ENCODE measurements at regions not wholly inside any gene's neighbourhood (a gene's known extent, or its start where the extent isn't known, plus 50 kb on each side); places are given as distances from the start of the nearest gene placed in this dataset.

DNA sequence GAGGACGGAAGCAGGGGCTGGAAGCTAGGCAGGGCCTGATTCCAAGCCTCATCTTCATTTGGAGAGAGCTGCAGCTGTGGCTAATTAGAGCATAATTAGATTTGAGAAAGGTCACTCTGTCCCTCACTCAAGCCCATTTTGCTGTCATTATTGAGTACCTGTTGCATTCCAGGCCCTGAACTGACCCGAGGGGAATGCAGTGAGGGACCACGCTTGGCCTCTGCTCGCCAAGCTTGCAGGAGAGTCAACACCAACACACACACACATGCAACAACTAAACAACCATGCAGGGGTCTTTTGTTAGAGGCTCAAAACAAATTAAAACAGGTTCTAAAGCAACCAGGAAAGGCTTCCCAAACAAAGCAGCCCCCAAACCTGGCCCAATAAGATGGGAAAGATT, 52.7 kb upstream of the MAMLD1 start:
- Mint-ChIP-seq H3K27me3 (ENCODE audit: insufficient read depth, unreplicated experiment) (no peaks in the 10 kb centered on the region), H3K9me3 (ENCODE audit: unreplicated experiment) (no peaks in the 10 kb centered on the region), H3K36me3 (ENCODE audit: insufficient read depth, unreplicated experiment) (no peaks in the 10 kb centered on the region), H3K27ac (ENCODE audit: low read depth, unreplicated experiment) (no peak overlapping the region), H3K4me1 (ENCODE audit: insufficient read depth, unreplicated experiment) (no peaks in the 10 kb centered on the region), H3K4me3 (ENCODE audit: unreplicated experiment) (no peak overlapping the region)
- intact Hi-C loops (cut with micrococcal nuclease), result no loop called here
- DNase-seq (ENCODE audit: unreplicated experiment), result no peak
- CTCF ChIA-PET, result no interaction called here
- POLR2A ChIA-PET, result no interaction called here
- no TSS peak for BruUV-seq (replicated peaks)
- TF ChIP-seq, protein P1, sequence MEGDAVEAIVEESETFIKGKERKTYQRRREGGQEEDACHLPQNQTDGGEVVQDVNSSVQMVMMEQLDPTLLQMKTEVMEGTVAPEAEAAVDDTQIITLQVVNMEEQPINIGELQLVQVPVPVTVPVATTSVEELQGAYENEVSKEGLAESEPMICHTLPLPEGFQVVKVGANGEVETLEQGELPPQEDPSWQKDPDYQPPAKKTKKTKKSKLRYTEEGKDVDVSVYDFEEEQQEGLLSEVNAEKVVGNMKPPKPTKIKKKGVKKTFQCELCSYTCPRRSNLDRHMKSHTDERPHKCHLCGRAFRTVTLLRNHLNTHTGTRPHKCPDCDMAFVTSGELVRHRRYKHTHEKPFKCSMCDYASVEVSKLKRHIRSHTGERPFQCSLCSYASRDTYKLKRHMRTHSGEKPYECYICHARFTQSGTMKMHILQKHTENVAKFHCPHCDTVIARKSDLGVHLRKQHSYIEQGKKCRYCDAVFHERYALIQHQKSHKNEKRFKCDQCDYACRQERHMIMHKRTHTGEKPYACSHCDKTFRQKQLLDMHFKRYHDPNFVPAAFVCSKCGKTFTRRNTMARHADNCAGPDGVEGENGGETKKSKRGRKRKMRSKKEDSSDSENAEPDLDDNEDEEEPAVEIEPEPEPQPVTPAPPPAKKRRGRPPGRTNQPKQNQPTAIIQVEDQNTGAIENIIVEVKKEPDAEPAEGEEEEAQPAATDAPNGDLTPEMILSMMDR (IDR thresholded peaks at IDR 0.05; ENCODE audit: unreplicated experiment), result no peak

GRCh38 chrX:150310881-150311280, 52.2 kb upstream of the MAMLD1 start:
- no peak overlapping the region for H3K27ac Mint-ChIP-seq (ENCODE audit: low read depth, unreplicated experiment)
- BruUV-seq (replicated peaks), result no TSS peak
- TF ChIP-seq, protein P1 (IDR thresholded peaks at IDR 0.05; ENCODE audit: unreplicated experiment), result no peak
- intact Hi-C loops (cut with micrococcal nuclease), result no loop called here
- ChIA-PET CTCF (no interaction called here), POLR2A (no interaction called here)
- no peaks in the 10 kb centered on the region for H3K27me3 Mint-ChIP-seq (ENCODE audit: insufficient read depth, unreplicated experiment)
- H3K4me3 Mint-ChIP-seq (ENCODE audit: unreplicated experiment), result no peak overlapping the region
- H3K36me3 Mint-ChIP-seq (ENCODE audit: insufficient read depth, unreplicated experiment), result no peaks in the 10 kb centered on the region
- H3K4me1 Mint-ChIP-seq (ENCODE audit: insufficient read depth, unreplicated experiment), result no peaks in the 10 kb centered on the region
- H3K9me3 Mint-ChIP-seq (ENCODE audit: unreplicated experiment), result no peaks in the 10 kb centered on the region
- DNase-seq (ENCODE audit: unreplicated experiment), result no peak

DNA sequence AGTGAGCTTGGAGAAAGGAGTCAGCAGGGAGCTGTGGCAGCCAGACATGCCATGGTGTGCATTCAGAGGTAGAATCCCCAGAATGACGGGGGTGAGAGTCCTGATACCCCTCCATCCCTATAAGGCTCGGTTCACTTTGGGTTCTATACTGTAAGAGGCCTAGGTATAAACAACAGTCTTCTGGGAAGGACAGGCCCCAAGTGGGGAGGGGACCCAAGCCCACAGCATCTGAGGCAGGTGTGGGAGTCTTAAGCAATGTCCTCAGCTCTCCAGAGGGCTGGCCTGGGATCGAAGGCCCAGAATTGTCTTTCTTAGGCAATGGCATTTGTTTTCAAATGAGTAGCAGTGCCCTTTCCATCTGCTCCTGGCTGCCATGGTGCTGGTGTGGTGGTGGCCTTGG, 50.2 kb upstream of the MAMLD1 start:
- no TSS peak for BruUV-seq (replicated peaks)
- H3K27ac Mint-ChIP-seq (ENCODE audit: low read depth, unreplicated experiment), result no peak overlapping the region
- TF ChIP-seq, protein P1 (IDR thresholded peaks at IDR 0.05; ENCODE audit: unreplicated experiment), result no peak
- no peaks in the 10 kb centered on the region for H3K4me1 Mint-ChIP-seq (ENCODE audit: insufficient read depth, unreplicated experiment)
- peaks cover 15% of the 10 kb centered on the region for H3K27me3 Mint-ChIP-seq (ENCODE audit: insufficient read depth, unreplicated experiment)
- CTCF ChIA-PET, result no interaction called here
- no peak overlapping the region for H3K4me3 Mint-ChIP-seq (ENCODE audit: unreplicated experiment)
- intact Hi-C loops (cut with micrococcal nuclease), result no loop called here
- DNase-seq (ENCODE audit: unreplicated experiment), result no peak
- POLR2A ChIA-PET, result no interaction called here
- H3K36me3 Mint-ChIP-seq (ENCODE audit: insufficient read depth, unreplicated experiment), result no peaks in the 10 kb centered on the region
- H3K9me3 Mint-ChIP-seq (ENCODE audit: unreplicated experiment), result no peaks in the 10 kb centered on the region

Small RNAs in the stretch of these regions (microRNA-seq; reads per million reads assigned to microRNA genes)
- 2.1 reads per million, percentile 15 among the genes with 10 or more reads in this experiment for gene MIR2114

All from MCF 10A (cell line).